ENCODE measurements at regions not wholly inside any gene's neighbourhood (a gene's known extent, or its start where the extent isn't known, plus 50 kb on each side); places are given as distances from the start of the nearest gene placed in this dataset.

GRCh38 chr9:71582347-71582746 is 186.0 kb downstream of the CEMIP2 start:
- no peaks in the 10 kb centered on the region for H3K27me3 ChIP-seq (ENCODE audit: insufficient read depth, low read length)
- no peak overlapping the region for H3K27ac ChIP-seq (ENCODE audit: low read depth, low read length, poor library complexity, severe bottlenecking)
- no peak overlapping the region for H2AFZ ChIP-seq (ENCODE audit: low read length)
- no peak overlapping the region for H3K4me2 ChIP-seq (ENCODE audit: low read length)
- no peaks in the 10 kb centered on the region for H3F3A ChIP-seq (ENCODE audit: insufficient read depth, low read length)
- no peak overlapping the region for H3K4me3 ChIP-seq (ENCODE audit: low read depth, low read length, poor library complexity, severe bottlenecking)
- no peaks in the 10 kb centered on the region for H3K9me2 ChIP-seq (ENCODE audit: low read depth, low read length)
- H3K36me3 ChIP-seq (ENCODE audit: insufficient read depth, low read length) = no peaks in the 10 kb centered on the region
- no peak overlapping the region for H3K9ac ChIP-seq (ENCODE audit: low read length)
- H3K4me1 ChIP-seq (ENCODE audit: insufficient read depth, low read length, severe bottlenecking) = no peaks in the 10 kb centered on the region
- H4K20me1 ChIP-seq (ENCODE audit: insufficient read depth, low read length) = no peaks in the 10 kb centered on the region
- H3K9me3 ChIP-seq (ENCODE audit: low read length) = no peaks in the 10 kb centered on the region
- TF ChIP-seq CTCF (IDR thresholded peaks at IDR 0.05; ENCODE audit: low read length) (no peak), EZH2 (IDR thresholded peaks at IDR 0.05; ENCODE audit: borderline replicate concordance, low read length) (no peak)
- no peaks in the 10 kb centered on the region for H3K79me2 ChIP-seq (ENCODE audit: insufficient read depth, low read length)

DNA sequence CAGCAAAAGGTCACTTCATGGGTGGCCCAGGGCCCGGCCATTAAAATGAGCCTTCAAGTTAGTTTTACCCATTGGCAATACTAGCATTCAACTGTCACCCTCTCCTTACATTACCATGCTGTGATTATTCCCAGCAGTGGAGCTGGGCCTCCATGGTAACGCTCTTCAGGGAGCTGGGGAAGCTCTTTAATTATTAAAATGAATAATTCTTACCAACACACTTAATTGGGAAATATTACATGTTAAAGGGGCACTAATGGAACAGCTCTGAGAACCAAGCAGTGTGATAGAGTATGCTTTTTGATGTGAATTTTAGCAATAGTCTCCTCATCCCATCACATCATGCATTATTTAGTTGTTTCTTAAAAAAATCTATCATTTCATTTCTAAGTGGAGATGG is 187.2 kb downstream of the CEMIP2 start:
- Histone ChIP-seq H2AFZ (ENCODE audit: low read length) (no peak overlapping the region), H3K27me3 (ENCODE audit: insufficient read depth, low read length) (no peaks in the 10 kb centered on the region), H3F3A (ENCODE audit: insufficient read depth, low read length) (no peaks in the 10 kb centered on the region), H3K36me3 (ENCODE audit: insufficient read depth, low read length) (no peaks in the 10 kb centered on the region), H3K9me2 (ENCODE audit: low read depth, low read length) (no peaks in the 10 kb centered on the region), H3K9ac (ENCODE audit: low read length) (no peak overlapping the region), H3K4me3 (ENCODE audit: low read depth, low read length, poor library complexity, severe bottlenecking) (no peak overlapping the region), H3K9me3 (ENCODE audit: low read length) (no peaks in the 10 kb centered on the region), H3K27ac (ENCODE audit: low read depth, low read length, poor library complexity, severe bottlenecking) (no peak overlapping the region), H3K4me1 (ENCODE audit: insufficient read depth, low read length, severe bottlenecking) (no peaks in the 10 kb centered on the region), H3K4me2 (ENCODE audit: low read length) (no peak overlapping the region), H3K79me2 (ENCODE audit: insufficient read depth, low read length) (no peaks in the 10 kb centered on the region), H4K20me1 (ENCODE audit: insufficient read depth, low read length) (no peaks in the 10 kb centered on the region)
- TF ChIP-seq EZH2 (IDR thresholded peaks at IDR 0.05; ENCODE audit: borderline replicate concordance, low read length) (no peak), CTCF (IDR thresholded peaks at IDR 0.05; ENCODE audit: low read length) (no peak)

- H3K27me3 ChIP-seq (ENCODE audit: insufficient read depth, low read length) = no peaks in the 10 kb centered on the region
- H3K4me3 ChIP-seq (ENCODE audit: low read depth, low read length, poor library complexity, severe bottlenecking) = no peak overlapping the region
- H3K9ac ChIP-seq (ENCODE audit: low read length) = no peak overlapping the region
- H3K4me1 ChIP-seq (ENCODE audit: insufficient read depth, low read length, severe bottlenecking) = no peaks in the 10 kb centered on the region
- no peak overlapping the region for H3K4me2 ChIP-seq (ENCODE audit: low read length)
- H4K20me1 ChIP-seq (ENCODE audit: insufficient read depth, low read length) = no peaks in the 10 kb centered on the region
- no peaks in the 10 kb centered on the region for H3K36me3 ChIP-seq (ENCODE audit: insufficient read depth, low read length)
- no peak overlapping the region for H2AFZ ChIP-seq (ENCODE audit: low read length)
- no peaks in the 10 kb centered on the region for H3K9me3 ChIP-seq (ENCODE audit: low read length)
- no peaks in the 10 kb centered on the region for H3K9me2 ChIP-seq (ENCODE audit: low read depth, low read length)
- H3K27ac ChIP-seq (ENCODE audit: low read depth, low read length, poor library complexity, severe bottlenecking) = no peak overlapping the region
- H3F3A ChIP-seq (ENCODE audit: insufficient read depth, low read length) = no peaks in the 10 kb centered on the region
- H3K79me2 ChIP-seq (ENCODE audit: insufficient read depth, low read length) = no peaks in the 10 kb centered on the region
- TF ChIP-seq CTCF (IDR thresholded peaks at IDR 0.05; ENCODE audit: low read length) = no peak
- TF ChIP-seq EZH2 (IDR thresholded peaks at IDR 0.05; ENCODE audit: borderline replicate concordance, low read length) = no peak
These were observed 197.1 kb downstream of the CEMIP2 start for GRCh38 chr9:71571186-71571585.
